Panc1 (cell line): ENCODE measurements at regions not wholly inside any gene's neighbourhood (a gene's known extent, or its start where the extent isn't known, plus 50 kb on each side); places are given as distances from the start of the nearest gene placed in this dataset.

Experiments
- ATAC-seq: fragments of 200-7000 bp; cut with Tn5 transposase; 2 replicates; pipeline ENCODE4 v1.9.1; 2020; ENCODE audit warnings: mild to moderate bottlenecking, moderate library complexity
- BruUV-seq: library from RNA; stranded (reverse); fragments of 400-500 nt; replicated peaks from 2 replicates; lab custom pipeline; 2021; lab: Mats Ljungman, UMichigan
- CTCF ChIA-PET: fragments of 300-600 bp; sonication (Branson Sonifier 250); formaldehyde crosslinking; loops from one replicate; lab custom pipeline; 2022; ENCODE audit warnings: antibody characterized with exemption; lab: Charles Lee
- POLR2A ChIA-PET: fragments of 300-600 bp; sonication (Branson Sonifier 250); formaldehyde crosslinking; loops from one replicate; lab custom pipeline; 2022; ENCODE audit warnings: antibody characterized with exemption; lab: Charles Lee
- DNase-seq: peaks from one replicate; pipeline ENCODE4 v3.0.0-alpha.2; 2010; ENCODE audit warnings: low read depth, low spot score
- H3K27ac ChIP-seq: 2 replicates; pipeline ENCODE4 v1.5.1; 2011; ENCODE audit warnings: mild to moderate bottlenecking, low read length, inconsistent platforms
- H3K27me3 ChIP-seq: fragments of 200-500 bp; sonication (Bioruptor generic); 2 replicates; pipeline ENCODE4 v1.6.0; 2014; ENCODE audit warnings: low read length, inconsistent platforms; ENCODE audit not compliant: control insufficient read depth, insufficient read depth
- H3K36me3 ChIP-seq: fragments of 200-500 bp; sonication (Bioruptor generic); 2 replicates; pipeline ENCODE4 v1.5.1; 2014; ENCODE audit warnings: inconsistent platforms, mild to moderate bottlenecking, low read length, moderate library complexity; ENCODE audit not compliant: control insufficient read depth, insufficient read depth
- H3K4me1 ChIP-seq: 2 replicates; pipeline ENCODE4 v1.5.1; 2011; ENCODE audit warnings: inconsistent platforms, mild to moderate bottlenecking, low read length, moderate library complexity; ENCODE audit not compliant: control insufficient read depth, insufficient read depth
- H3K4me3 ChIP-seq, 2 experiments: 2 replicates each; pipeline ENCODE4 v1.5.1; 2011 to 2012; ENCODE audit warnings: low read depth in 2 of 2, low read length in 2 of 2, mild to moderate bottlenecking in 2 of 2, inconsistent platforms in 1 of 2, moderate library complexity in 1 of 2
- H3K9me3 ChIP-seq: fragments of 200-500 bp; sonication (Bioruptor generic); 2 replicates; pipeline ENCODE4 v1.5.1; 2014; ENCODE audit warnings: low read depth, mild to moderate bottlenecking, inconsistent platforms, low read length, moderate library complexity; ENCODE audit not compliant: control insufficient read depth, insufficient read depth
- POLR2AphosphoS5 ChIP-seq: IDR thresholded peaks from 2 replicates; pipeline ENCODE4 v1.6.1; 2012; ENCODE audit warnings: mild to moderate bottlenecking, low read depth, low read length, moderate library complexity
- SIN3A ChIP-seq: IDR thresholded peaks from 2 replicates; pipeline ENCODE4 v1.6.1; 2012; ENCODE audit warnings: low read depth, mild to moderate bottlenecking, low read length, moderate library complexity, borderline replicate concordance; ENCODE audit not compliant: insufficient read depth
- TCF7L2 ChIP-seq: IDR thresholded peaks from 2 replicates; pipeline ENCODE4 v1.6.1; 2011; ENCODE audit warnings: mild to moderate bottlenecking, low read depth, low read length, inconsistent platforms
- in situ Hi-C: cut with HindIII; loops from 2 replicates; pipeline ENCODE4 v1.10.0; 2016; ENCODE audit warnings: low sequenced_read_pairs, low pct_unique_long_range_greater_than_20kb
- intact Hi-C: fragments of 100-400 bp; cut with micrococcal nuclease; formaldehyde crosslinking; loops from one replicate; pipeline ENCODE4 v1.10.0; 2022; ENCODE audit not compliant: unreplicated experiment
- TF ChIP-seq, protein P1 (sequence below), 2 experiments: IDR thresholded peaks; 2 replicates each; pipeline ENCODE4 v1.6.1; 2011 to 2012; ENCODE audit warnings: low read depth in 2 of 2, control low read depth in 1 of 2, low read length in 1 of 2, mild to moderate bottlenecking in 1 of 2, moderate library complexity in 1 of 2; ENCODE audit not compliant: insufficient read depth in 1 of 2
- TF ChIP-seq, protein P2 (sequence below): fragments of 450-650 bp; IDR thresholded peaks from 2 replicates; pipeline ENCODE4 v1.5.1; 2017; ENCODE audit warnings: mild to moderate bottlenecking

DNA sequence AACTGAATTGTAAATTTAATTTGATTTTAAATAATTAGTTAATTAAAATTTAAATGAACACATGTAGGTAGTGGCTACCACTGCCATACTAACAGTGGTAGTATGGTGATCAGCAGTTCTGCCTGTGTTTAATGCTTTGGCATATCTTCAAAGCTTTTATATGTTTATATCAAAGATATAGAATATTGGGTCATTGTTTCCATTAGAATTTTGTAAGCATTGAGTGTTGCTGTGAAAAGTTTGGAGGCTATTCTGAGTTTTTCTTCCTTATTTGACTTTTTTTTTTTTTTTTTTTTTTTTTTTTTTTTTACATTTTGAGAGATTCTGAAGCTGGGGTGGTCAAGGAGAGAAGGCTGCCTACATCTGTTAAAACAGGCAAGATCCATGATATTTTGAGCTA lies 134.2 kb downstream of the SPATA31D1 start:
- intact Hi-C loops: no loop called here
- ChIA-PET CTCF (no interaction called here), POLR2A (no interaction called here)
- H3K36me3 ChIP-seq: no peaks in the 10 kb centered on the region
- ATAC-seq (no peak), DNase-seq (no peak)
- TF ChIP-seq, protein P1, sequence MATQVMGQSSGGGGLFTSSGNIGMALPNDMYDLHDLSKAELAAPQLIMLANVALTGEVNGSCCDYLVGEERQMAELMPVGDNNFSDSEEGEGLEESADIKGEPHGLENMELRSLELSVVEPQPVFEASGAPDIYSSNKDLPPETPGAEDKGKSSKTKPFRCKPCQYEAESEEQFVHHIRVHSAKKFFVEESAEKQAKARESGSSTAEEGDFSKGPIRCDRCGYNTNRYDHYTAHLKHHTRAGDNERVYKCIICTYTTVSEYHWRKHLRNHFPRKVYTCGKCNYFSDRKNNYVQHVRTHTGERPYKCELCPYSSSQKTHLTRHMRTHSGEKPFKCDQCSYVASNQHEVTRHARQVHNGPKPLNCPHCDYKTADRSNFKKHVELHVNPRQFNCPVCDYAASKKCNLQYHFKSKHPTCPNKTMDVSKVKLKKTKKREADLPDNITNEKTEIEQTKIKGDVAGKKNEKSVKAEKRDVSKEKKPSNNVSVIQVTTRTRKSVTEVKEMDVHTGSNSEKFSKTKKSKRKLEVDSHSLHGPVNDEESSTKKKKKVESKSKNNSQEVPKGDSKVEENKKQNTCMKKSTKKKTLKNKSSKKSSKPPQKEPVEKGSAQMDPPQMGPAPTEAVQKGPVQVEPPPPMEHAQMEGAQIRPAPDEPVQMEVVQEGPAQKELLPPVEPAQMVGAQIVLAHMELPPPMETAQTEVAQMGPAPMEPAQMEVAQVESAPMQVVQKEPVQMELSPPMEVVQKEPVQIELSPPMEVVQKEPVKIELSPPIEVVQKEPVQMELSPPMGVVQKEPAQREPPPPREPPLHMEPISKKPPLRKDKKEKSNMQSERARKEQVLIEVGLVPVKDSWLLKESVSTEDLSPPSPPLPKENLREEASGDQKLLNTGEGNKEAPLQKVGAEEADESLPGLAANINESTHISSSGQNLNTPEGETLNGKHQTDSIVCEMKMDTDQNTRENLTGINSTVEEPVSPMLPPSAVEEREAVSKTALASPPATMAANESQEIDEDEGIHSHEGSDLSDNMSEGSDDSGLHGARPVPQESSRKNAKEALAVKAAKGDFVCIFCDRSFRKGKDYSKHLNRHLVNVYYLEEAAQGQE (IDR thresholded peaks at IDR 0.05; ENCODE audit: insufficient read depth in 1 of 2, low read depth in 2 of 2, low read length in 1 of 2): no peak
- no peak for TF ChIP-seq TCF7L2
- TF ChIP-seq POLR2AphosphoS5: no peak
- TF ChIP-seq, protein P2, sequence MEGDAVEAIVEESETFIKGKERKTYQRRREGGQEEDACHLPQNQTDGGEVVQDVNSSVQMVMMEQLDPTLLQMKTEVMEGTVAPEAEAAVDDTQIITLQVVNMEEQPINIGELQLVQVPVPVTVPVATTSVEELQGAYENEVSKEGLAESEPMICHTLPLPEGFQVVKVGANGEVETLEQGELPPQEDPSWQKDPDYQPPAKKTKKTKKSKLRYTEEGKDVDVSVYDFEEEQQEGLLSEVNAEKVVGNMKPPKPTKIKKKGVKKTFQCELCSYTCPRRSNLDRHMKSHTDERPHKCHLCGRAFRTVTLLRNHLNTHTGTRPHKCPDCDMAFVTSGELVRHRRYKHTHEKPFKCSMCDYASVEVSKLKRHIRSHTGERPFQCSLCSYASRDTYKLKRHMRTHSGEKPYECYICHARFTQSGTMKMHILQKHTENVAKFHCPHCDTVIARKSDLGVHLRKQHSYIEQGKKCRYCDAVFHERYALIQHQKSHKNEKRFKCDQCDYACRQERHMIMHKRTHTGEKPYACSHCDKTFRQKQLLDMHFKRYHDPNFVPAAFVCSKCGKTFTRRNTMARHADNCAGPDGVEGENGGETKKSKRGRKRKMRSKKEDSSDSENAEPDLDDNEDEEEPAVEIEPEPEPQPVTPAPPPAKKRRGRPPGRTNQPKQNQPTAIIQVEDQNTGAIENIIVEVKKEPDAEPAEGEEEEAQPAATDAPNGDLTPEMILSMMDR: no peak
- no peak for TF ChIP-seq SIN3A
- in situ Hi-C loops: no loop called here
- no peak overlapping the region for H3K27ac ChIP-seq
- no peaks in the 10 kb centered on the region for H3K9me3 ChIP-seq
- H3K27me3 ChIP-seq: no peaks in the 10 kb centered on the region
- no peaks in the 10 kb centered on the region for H3K4me1 ChIP-seq
- no TSS peak for BruUV-seq
- no peak overlapping the region for H3K4me3 ChIP-seq

DNA sequence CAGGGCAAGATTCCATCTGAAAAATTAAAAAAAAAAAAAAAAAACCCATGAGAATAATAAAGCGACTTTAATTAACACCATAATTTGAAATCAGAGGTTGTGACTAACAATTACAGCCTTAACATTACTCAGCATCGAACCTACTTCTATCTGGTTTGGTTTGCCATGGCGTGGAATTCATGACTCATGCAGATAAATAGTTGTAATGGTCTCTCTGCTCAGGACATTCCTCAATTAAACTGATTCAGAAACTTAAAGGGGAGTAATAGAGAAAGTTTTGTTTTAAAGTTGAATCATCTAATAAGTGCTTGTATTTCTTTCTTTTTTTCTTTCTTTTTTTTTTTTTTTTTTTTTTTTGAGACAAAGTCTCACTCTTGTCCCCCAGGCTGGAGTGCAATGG lies 135.5 kb downstream of the SPATA31D1 start:
- TF ChIP-seq TCF7L2: no peak
- TF ChIP-seq, protein P1 (IDR thresholded peaks at IDR 0.05; ENCODE audit: insufficient read depth in 1 of 2, low read depth in 2 of 2, low read length in 1 of 2): no peak
- TF ChIP-seq, protein P2: no peak
- TF ChIP-seq SIN3A: no peak
- TF ChIP-seq POLR2AphosphoS5: no peak
- DNase-seq: no peak
- Histone ChIP-seq H3K4me3 (no peak overlapping the region), H3K36me3 (no peaks in the 10 kb centered on the region), H3K9me3 (no peaks in the 10 kb centered on the region), H3K27ac (no peak overlapping the region), H3K27me3 (no peaks in the 10 kb centered on the region), H3K4me1 (no peaks in the 10 kb centered on the region)
- POLR2A ChIA-PET: no interaction called here
- ATAC-seq: no peak
- in situ Hi-C loops: no loop called here
- intact Hi-C loops: no loop called here
- BruUV-seq: no TSS peak
- CTCF ChIA-PET: no interaction called here
